ENCODE measurements at regions not wholly inside any gene's neighbourhood (a gene's known extent, or its start where the extent isn't known, plus 50 kb on each side); places are given as distances from the start of the nearest gene placed in this dataset.

GRCh38 chr15:87591582-87591981, 665.0 kb downstream of the NTRK3 start:
- CTCF ChIA-PET: no interaction called here

GRCh38 chr15:87591042-87591441, 665.5 kb downstream of the NTRK3 start:
- Histone ChIP-seq H3K36me3 (ENCODE audit: control insufficient read depth, insufficient read depth, low read length) (no peaks in the 10 kb centered on the region), H3K27me3 (ENCODE audit: control insufficient read depth, insufficient read depth, low read length) (no peaks in the 10 kb centered on the region; the same call in 1 of the 2 replicates), H3K4me3 (ENCODE audit: low read depth, low read length) (no peak overlapping the region)
- no peak for TF ChIP-seq CTCF (IDR thresholded peaks at IDR 0.05; ENCODE audit: insufficient read depth, low read depth, low read length)
- CTCF ChIA-PET: no interaction called here
- POLR2A ChIA-PET: no interaction called here
- DNase-seq (ENCODE audit: low read depth): no peak

More at GRCh38 chr15:87591582-87591981, 665.0 kb downstream of the NTRK3 start:
- no peak for DNase-seq (ENCODE audit: low read depth)
- POLR2A ChIA-PET: no interaction called here
- Histone ChIP-seq H3K36me3 (ENCODE audit: control insufficient read depth, insufficient read depth, low read length) (no peaks in the 10 kb centered on the region), H3K4me3 (ENCODE audit: low read depth, low read length) (no peak overlapping the region), H3K27me3 (ENCODE audit: control insufficient read depth, insufficient read depth, low read length) (no peaks in the 10 kb centered on the region; the same call in 1 of the 2 replicates)
- no peak for TF ChIP-seq CTCF (IDR thresholded peaks at IDR 0.05; ENCODE audit: insufficient read depth, low read depth, low read length)

GRCh38 chr15:87589134-87589533, 667.4 kb downstream of the NTRK3 start:
- CTCF ChIA-PET: no interaction called here
- POLR2A ChIA-PET: no interaction called here
- Histone ChIP-seq H3K4me3 (ENCODE audit: low read depth, low read length) (no peak overlapping the region), H3K27me3 (ENCODE audit: control insufficient read depth, insufficient read depth, low read length) (no peaks in the 10 kb centered on the region; the same call in 1 of the 2 replicates), H3K36me3 (ENCODE audit: control insufficient read depth, insufficient read depth, low read length) (no peaks in the 10 kb centered on the region)
- no peak for TF ChIP-seq CTCF (IDR thresholded peaks at IDR 0.05; ENCODE audit: insufficient read depth, low read depth, low read length)
- DNase-seq (ENCODE audit: low read depth): no peak

- Histone ChIP-seq H3K27me3 (ENCODE audit: control insufficient read depth, insufficient read depth, low read length) (no peaks in the 10 kb centered on the region), H3K36me3 (ENCODE audit: control insufficient read depth, insufficient read depth, low read length) (no peaks in the 10 kb centered on the region), H3K4me3 (ENCODE audit: low read depth, low read length) (no peak overlapping the region)
- no peak for TF ChIP-seq CTCF (IDR thresholded peaks at IDR 0.05; ENCODE audit: insufficient read depth, low read depth, low read length)
- ChIA-PET CTCF (interaction anchor here (0.5 kb wide), 1 partner anchor 1564 kb away, joined by 3 read pairs; no protein-coding TSS in a partner anchor), POLR2A (no interaction called here)
- no peak for DNase-seq (ENCODE audit: low read depth)
Measured at GRCh38 chr15:87582169-87582568, 674.4 kb downstream of the NTRK3 start.

GRCh38 chr15:87579537-87579936, 677.0 kb downstream of the NTRK3 start:
- Histone ChIP-seq H3K27me3 (ENCODE audit: control insufficient read depth, insufficient read depth, low read length) (no peaks in the 10 kb centered on the region), H3K36me3 (ENCODE audit: control insufficient read depth, insufficient read depth, low read length) (no peaks in the 10 kb centered on the region), H3K4me3 (ENCODE audit: low read depth, low read length) (no peak overlapping the region)
- ChIA-PET CTCF (no interaction called here), POLR2A (no interaction called here)
- no peak for TF ChIP-seq CTCF (IDR thresholded peaks at IDR 0.05; ENCODE audit: insufficient read depth, low read depth, low read length)
- no peak for DNase-seq (ENCODE audit: low read depth)

Measured in BJ (cell line).